Trophoblast cell (in vitro differentiated cells and primary cell): ENCODE measurements at regions not wholly inside any gene's neighbourhood (a gene's known extent, or its start where the extent isn't known, plus 50 kb on each side); places are given as distances from the start of the nearest gene placed in this dataset.

ENCODE experiments used
- DNase-seq, 2 donors: peaks; one replicate each; pipeline ENCODE4 v3.0.0-alpha.2; 2016
- H2AFZ ChIP-seq: 2 replicates; pipeline ENCODE4 v1.6.1; 2013; ENCODE audit warnings: low read length, moderate library complexity, mild to moderate bottlenecking; ENCODE audit not compliant: insufficient read depth, poor library complexity
- H2AK5ac ChIP-seq: 2 replicates; pipeline ENCODE4 v1.6.1; 2013; ENCODE audit warnings: mild to moderate bottlenecking, low read length
- H2BK120ac ChIP-seq: 2 replicates; pipeline ENCODE4 v1.6.1; 2013; ENCODE audit warnings: low read length, mild to moderate bottlenecking, moderate library complexity; ENCODE audit not compliant: insufficient read depth, poor library complexity
- H2BK12ac ChIP-seq: 2 replicates; pipeline ENCODE4 v1.6.1; 2013; ENCODE audit warnings: mild to moderate bottlenecking, low read length, moderate library complexity
- H2BK5ac ChIP-seq: 2 replicates; pipeline ENCODE4 v1.6.1; 2013; ENCODE audit warnings: low read length, low read depth, moderate library complexity, mild to moderate bottlenecking; ENCODE audit not compliant: poor library complexity
- H3K14ac ChIP-seq: 2 replicates; pipeline ENCODE4 v1.6.1; 2013; ENCODE audit warnings: mild to moderate bottlenecking, low read length
- H3K18ac ChIP-seq: 2 replicates; pipeline ENCODE4 v1.6.1; 2013; ENCODE audit warnings: mild to moderate bottlenecking, low read length
- H3K23ac ChIP-seq: 2 replicates; pipeline ENCODE4 v1.6.1; 2013; ENCODE audit warnings: low read length
- H3K27ac ChIP-seq: 2 replicates; pipeline ENCODE4 v1.5.1; 2013; ENCODE audit warnings: low read depth, mild to moderate bottlenecking, inconsistent platforms, low read length, moderate library complexity
- H3K27me3 ChIP-seq: 2 replicates; pipeline ENCODE4 v1.6.1; 2013; ENCODE audit warnings: inconsistent platforms, mild to moderate bottlenecking, low read length, moderate library complexity; ENCODE audit not compliant: insufficient read depth
- H3K36me3 ChIP-seq, 2 experiments: 1 replicate in 1 of 2; 2 replicates in 1 of 2; pipeline ENCODE4 v1.6.1; 2013; ENCODE audit warnings: low read length in 2 of 2, mild to moderate bottlenecking in 2 of 2, moderate library complexity in 1 of 2; ENCODE audit not compliant: insufficient read depth in 2 of 2, control insufficient read depth in 1 of 2
- H3K4ac ChIP-seq: 2 replicates; pipeline ENCODE4 v1.6.1; 2013; ENCODE audit warnings: low read depth, mild to moderate bottlenecking, low read length, moderate library complexity
- H3K4me1 ChIP-seq, 2 experiments: 1 replicate in 1 of 2; 2 replicates in 1 of 2; pipeline ENCODE4 v1.6.1; 2013; ENCODE audit warnings: low read length in 2 of 2, mild to moderate bottlenecking in 2 of 2, moderate library complexity in 1 of 2; ENCODE audit not compliant: insufficient read depth in 2 of 2, control insufficient read depth in 1 of 2
- H3K4me2 ChIP-seq: 2 replicates; pipeline ENCODE4 v1.6.1; 2013; ENCODE audit warnings: inconsistent platforms, mild to moderate bottlenecking, low read length, moderate library complexity
- H3K4me3 ChIP-seq: 2 replicates; pipeline ENCODE4 v1.5.1; 2013; ENCODE audit warnings: mild to moderate bottlenecking, low read depth, low read length, inconsistent platforms
- H3K79me1 ChIP-seq: one replicate; pipeline ENCODE4 v1.6.1; 2013; ENCODE audit warnings: low read length
- H3K79me2 ChIP-seq: 2 replicates; pipeline ENCODE4 v1.6.1; 2013; ENCODE audit warnings: low read length, mild to moderate bottlenecking; ENCODE audit not compliant: control insufficient read depth, insufficient read depth, poor library complexity
- H3K9ac ChIP-seq: 2 replicates; pipeline ENCODE4 v1.6.1; 2013; ENCODE audit warnings: mild to moderate bottlenecking, low read length
- H3K9me3 ChIP-seq: 2 replicates; pipeline ENCODE4 v1.6.1; 2013; ENCODE audit warnings: low read depth, mild to moderate bottlenecking, control low read depth, inconsistent platforms, low read length; ENCODE audit not compliant: insufficient read depth
- H4K12ac ChIP-seq: 2 replicates; pipeline ENCODE4 v1.6.1; 2013; ENCODE audit warnings: low read depth, mild to moderate bottlenecking, low read length, moderate library complexity
- H4K8ac ChIP-seq: 2 replicates; pipeline ENCODE4 v1.6.1; 2013; ENCODE audit warnings: low read depth, mild to moderate bottlenecking, low read length, moderate library complexity
- H4K91ac ChIP-seq: one replicate; pipeline ENCODE4 v1.6.1; 2013; ENCODE audit warnings: low read depth, mild to moderate bottlenecking, low read length, moderate library complexity
- whole genome bisulfite sequencing: extraction: QIAGEN DNeasy Blood & Tissue Kit; methylation state at CpG from one replicate; pipeline ENCODE4 v1.1.7; 2013; ENCODE audit warnings: missing lambda C conversion rate; ENCODE audit not compliant: insufficient read length, insufficient coverage; ENCODE audit errors: extremely low coverage; 5-methylcytosine and 5-hydroxymethylcytosine counted together

- no peaks in the 10 kb centered on the region for H3K9me3 ChIP-seq
- no peak overlapping the region for H2AFZ ChIP-seq
- H3K9ac ChIP-seq, result no peak overlapping the region
- no peak overlapping the region for H3K4me3 ChIP-seq
- no peak overlapping the region for H3K14ac ChIP-seq
- WGBS, result no CpG with 5 or more reads among the region's 5 CpGs
- H3K27me3 ChIP-seq, result no peaks in the 10 kb centered on the region
- DNase-seq, result no peak
- no peaks in the 10 kb centered on the region for H3K79me2 ChIP-seq
- H3K18ac ChIP-seq, result no peak overlapping the region
- H4K91ac ChIP-seq, result no peak overlapping the region
- no peaks in the 10 kb centered on the region for H3K79me1 ChIP-seq
- H4K8ac ChIP-seq, result no peak overlapping the region
- no peak overlapping the region for H3K4me2 ChIP-seq
- H2BK5ac ChIP-seq, result no peak overlapping the region
- H2AK5ac ChIP-seq, result no peak overlapping the region
- no peaks in the 10 kb centered on the region for H3K4me1 ChIP-seq
- H2BK12ac ChIP-seq, result no peak overlapping the region
- H3K27ac ChIP-seq, result no peak overlapping the region
- H3K4ac ChIP-seq, result no peak overlapping the region
- H3K23ac ChIP-seq, result no peak overlapping the region
- H4K12ac ChIP-seq, result no peak overlapping the region
- no peaks in the 10 kb centered on the region for H3K36me3 ChIP-seq
- H2BK120ac ChIP-seq, result no peak overlapping the region
These were observed 458.0 kb downstream of the FLRT2 start for GRCh38 chr14:85987907-85988306.

GRCh38 chr14:85987292-85987691 is 457.3 kb downstream of the FLRT2 start:
- Histone ChIP-seq H2BK120ac (no peak overlapping the region), H4K12ac (no peak overlapping the region), H3K27ac (no peak overlapping the region), H3K9me3 (no peaks in the 10 kb centered on the region), H2BK5ac (no peak overlapping the region), H3K18ac (no peak overlapping the region), H4K8ac (no peak overlapping the region), H3K4ac (no peak overlapping the region), H4K91ac (no peak overlapping the region), H3K36me3 (no peaks in the 10 kb centered on the region), H3K4me2 (no peak overlapping the region), H2AFZ (no peak overlapping the region), H3K23ac (no peak overlapping the region), H2BK12ac (no peak overlapping the region), H3K79me2 (no peaks in the 10 kb centered on the region), H3K27me3 (no peaks in the 10 kb centered on the region), H3K79me1 (no peaks in the 10 kb centered on the region), H3K14ac (no peak overlapping the region), H3K9ac (no peak overlapping the region), H2AK5ac (no peak overlapping the region), H3K4me1 (no peaks in the 10 kb centered on the region), H3K4me3 (no peak overlapping the region)
- WGBS, result no CpG with 5 or more reads among the region's 1 CpG
- no peak for DNase-seq

- H3K23ac ChIP-seq, result no peak overlapping the region
- H3K4me3 ChIP-seq, result no peak overlapping the region
- H2AFZ ChIP-seq, result no peak overlapping the region
- H3K36me3 ChIP-seq, result no peaks in the 10 kb centered on the region
- no peak overlapping the region for H2BK5ac ChIP-seq
- H3K27me3 ChIP-seq, result no peaks in the 10 kb centered on the region
- no peak overlapping the region for H3K9ac ChIP-seq
- H3K14ac ChIP-seq, result no peak overlapping the region
- no peak overlapping the region for H4K91ac ChIP-seq
- peaks cover 2% of the 10 kb centered on the region for H3K9me3 ChIP-seq
- no peaks in the 10 kb centered on the region for H3K79me2 ChIP-seq
- H3K18ac ChIP-seq, result no peak overlapping the region
- H3K27ac ChIP-seq, result no peak overlapping the region
- H4K8ac ChIP-seq, result no peak overlapping the region
- H3K4ac ChIP-seq, result no peak overlapping the region
- no peak overlapping the region for H3K4me2 ChIP-seq
- H2AK5ac ChIP-seq, result no peak overlapping the region
- no peak overlapping the region for H4K12ac ChIP-seq
- no peak overlapping the region for H2BK120ac ChIP-seq
- DNase-seq, result no peak
- WGBS, result no CpG with 5 or more reads among the region's 1 CpG
- no peak overlapping the region for H2BK12ac ChIP-seq
- no peaks in the 10 kb centered on the region for H3K4me1 ChIP-seq
- H3K79me1 ChIP-seq, result no peaks in the 10 kb centered on the region
These were observed 448.8 kb downstream of the FLRT2 start for GRCh38 chr14:85978582-85979250.

- Histone ChIP-seq H2BK120ac (no peak overlapping the region), H3K9me3 (peaks cover 2% of the 10 kb centered on the region), H4K12ac (no peak overlapping the region), H3K4me3 (no peak overlapping the region), H3K36me3 (no peaks in the 10 kb centered on the region), H3K27me3 (no peaks in the 10 kb centered on the region), H4K8ac (no peak overlapping the region), H3K79me1 (no peaks in the 10 kb centered on the region), H3K18ac (no peak overlapping the region), H3K79me2 (no peaks in the 10 kb centered on the region), H3K14ac (no peak overlapping the region), H3K4ac (no peak overlapping the region), H2BK12ac (no peak overlapping the region), H3K27ac (no peak overlapping the region), H4K91ac (no peak overlapping the region), H3K4me1 (no peaks in the 10 kb centered on the region), H2AFZ (no peak overlapping the region), H2BK5ac (no peak overlapping the region), H3K23ac (no peak overlapping the region), H2AK5ac (no peak overlapping the region), H3K9ac (no peak overlapping the region), H3K4me2 (no peak overlapping the region)
- no CpG with 5 or more reads among the region's 8 CpGs for WGBS
- no peak for DNase-seq
These were observed 444.7 kb downstream of the FLRT2 start for GRCh38 chr14:85974602-85975001.
